HG03342 (cell line): ENCODE measurements at regions not wholly inside any gene's neighbourhood (a gene's known extent, or its start where the extent isn't known, plus 50 kb on each side); places are given as distances from the start of the nearest gene placed in this dataset.
A peak's percentile ranks its signal among the peaks of the same experiment; 100 is the strongest.

Experiments used
- ATAC-seq: cut with Tn5 transposase; IDR thresholded peaks from one replicate; pipeline ENCODE4 v1.9.1; 2021; ENCODE audit warnings: mild to moderate bottlenecking, moderate library complexity; ENCODE audit not compliant: unreplicated experiment

DNA sequence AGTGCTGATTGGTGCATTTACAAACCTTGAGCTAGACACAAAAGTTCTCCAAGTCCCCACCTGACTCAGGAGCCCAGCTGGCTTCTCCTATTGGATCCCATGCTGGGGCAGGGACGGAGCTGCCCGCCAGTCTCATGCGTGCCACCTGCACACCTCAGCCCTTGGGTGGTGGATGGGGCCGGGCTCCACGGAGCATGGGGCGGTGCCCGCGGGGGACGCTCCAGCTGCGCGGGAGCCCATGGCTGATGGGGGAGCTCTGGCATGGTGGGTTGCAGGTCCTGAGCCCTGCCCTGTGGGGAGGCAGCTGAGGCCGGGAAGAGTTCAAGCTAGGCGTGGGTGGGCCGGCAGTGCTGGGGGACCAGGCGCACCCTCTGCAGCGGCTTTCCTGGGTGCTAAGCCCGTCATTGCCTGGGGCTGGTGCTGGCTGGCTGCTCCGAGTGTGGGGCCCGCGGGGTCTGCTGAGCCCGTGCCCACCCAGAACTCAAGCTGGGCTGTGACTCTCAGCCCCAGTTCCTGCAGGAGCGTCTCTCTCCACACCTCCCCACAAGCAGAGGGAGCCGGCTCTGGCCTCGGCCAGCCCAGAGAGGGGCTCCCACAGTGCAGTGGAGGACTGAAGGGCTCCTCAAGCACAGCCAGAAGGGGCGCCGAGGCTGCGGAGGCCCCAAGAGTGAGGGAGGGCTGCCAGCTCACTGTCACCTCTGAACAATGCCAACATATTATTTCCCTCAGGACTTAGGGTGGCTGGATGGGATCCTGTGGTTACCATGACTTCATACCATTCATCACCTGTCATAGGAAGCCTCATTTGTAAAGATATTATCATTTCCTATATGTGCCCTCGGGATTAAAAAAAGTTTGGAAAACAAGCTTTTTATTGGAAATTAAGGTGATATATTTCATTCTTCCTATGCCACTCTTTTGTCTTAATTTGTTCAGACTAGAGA, 688.7 kb downstream of the ETS1 start:
- no peak for ATAC-seq

DNA sequence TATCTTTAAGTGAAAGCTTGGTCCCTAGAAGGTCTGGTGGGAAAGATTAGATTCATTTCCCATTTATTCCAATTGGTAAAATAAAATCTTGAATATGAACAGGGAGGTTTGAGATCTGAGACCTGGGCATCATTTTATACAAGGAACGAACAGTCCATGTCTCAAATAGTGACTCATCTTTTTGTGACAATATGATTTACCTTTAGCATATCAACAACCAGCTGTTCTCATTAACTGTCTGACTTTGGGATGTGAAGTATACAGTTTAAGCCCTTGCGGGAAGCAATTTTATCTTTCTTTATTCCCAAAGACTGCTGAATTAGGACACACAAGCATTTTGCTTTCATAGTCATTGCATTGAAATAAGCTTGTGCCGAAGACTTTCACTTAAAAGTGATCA, 691.6 kb downstream of the ETS1 start:
- ATAC-seq = no peak

- ATAC-seq = no peak
These were observed 693.0 kb downstream of the ETS1 start for GRCh38 chr11:127894316-127894715.

GRCh38 chr11:127890030-127890615, 697.2 kb downstream of the ETS1 start:
- no peak for ATAC-seq

DNA sequence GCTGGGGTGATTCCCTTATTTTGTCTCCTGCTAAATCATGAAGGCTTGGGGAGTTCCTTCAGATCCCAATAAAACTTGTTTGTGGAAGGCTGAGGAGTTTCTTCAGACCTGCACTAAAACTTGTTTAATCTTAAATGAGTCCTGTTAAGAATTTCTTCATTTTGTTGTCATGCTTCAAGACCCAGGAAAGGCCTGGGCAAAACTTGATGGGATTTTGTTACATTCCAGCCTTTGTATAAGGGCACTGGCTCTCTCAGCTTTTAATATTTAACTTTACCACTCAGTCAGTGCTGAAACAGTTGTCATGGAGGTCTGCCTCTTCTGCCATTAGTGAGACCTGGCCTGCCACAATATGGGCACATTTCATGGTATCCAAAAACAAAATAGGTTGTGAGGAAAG, 699.0 kb downstream of the ETS1 start:
- no peak for ATAC-seq

GRCh38 chr11:127875131-127875530, 712.2 kb downstream of the ETS1 start:
- no peak for ATAC-seq

GRCh38 chr11:127873478-127873877, 713.9 kb downstream of the ETS1 start:
- ATAC-seq = no peak

GRCh38 chr11:127866109-127866508, 721.2 kb downstream of the ETS1 start:
- ATAC-seq = no peak

- no peak for ATAC-seq
These were observed 722.5 kb downstream of the ETS1 start for GRCh38 chr11:127864861-127865260.

DNA sequence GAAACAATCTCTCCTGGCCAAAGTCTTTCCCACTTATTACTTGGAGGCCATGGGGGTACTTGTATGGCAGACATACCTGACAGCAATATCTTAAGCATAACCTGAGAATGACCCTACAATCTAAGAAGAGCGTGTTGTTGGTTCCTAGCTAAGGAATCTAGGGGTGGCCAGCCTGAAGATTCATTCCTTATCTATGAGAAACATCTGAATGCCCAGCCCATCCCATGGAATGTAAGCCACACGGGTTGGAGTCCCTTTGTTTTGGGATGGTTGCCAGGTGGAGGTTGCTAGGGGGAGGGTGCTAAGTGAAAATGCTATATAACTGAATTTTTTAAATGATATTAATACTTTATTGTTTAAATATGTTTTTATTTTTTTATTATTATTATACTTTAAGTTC, 725.0 kb downstream of the ETS1 start:
- no peak for ATAC-seq

- ATAC-seq = no peak
These were observed 727.4 kb downstream of the ETS1 start for GRCh38 chr11:127859941-127860354.

DNA sequence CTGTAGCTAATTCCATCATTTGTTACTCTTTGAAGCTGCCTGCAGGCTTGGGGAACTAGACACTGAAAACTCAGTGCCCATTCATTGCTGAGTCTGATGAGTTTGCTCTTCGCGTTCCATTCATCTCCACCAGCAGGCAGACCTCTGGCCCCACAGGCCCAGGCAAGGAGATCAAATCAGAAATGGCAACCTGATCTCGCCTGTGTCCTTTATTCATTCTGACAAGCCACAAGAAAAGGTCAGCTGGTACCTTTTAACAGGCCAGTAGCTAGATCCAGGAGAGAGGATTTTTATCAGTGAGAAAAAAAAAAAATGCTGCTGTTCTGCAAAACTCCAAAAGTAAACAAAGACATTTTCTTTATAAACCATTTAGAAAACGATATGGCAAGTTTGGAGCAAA, 742.5 kb downstream of the ETS1 start:
- no peak for ATAC-seq

- peak; percentile 90 for ATAC-seq
These were observed 743.6 kb downstream of the ETS1 start for GRCh38 chr11:127843483-127844396.

- no peak for ATAC-seq
These were observed 762.2 kb downstream of the ETS1 start for GRCh38 chr11:127825183-127825582.

GRCh38 chr11:127818625-127819024, 768.7 kb downstream of the ETS1 start:
- ATAC-seq = no peak

GRCh38 chr11:127816962-127817361, 770.4 kb downstream of the ETS1 start:
- ATAC-seq = no peak

DNA sequence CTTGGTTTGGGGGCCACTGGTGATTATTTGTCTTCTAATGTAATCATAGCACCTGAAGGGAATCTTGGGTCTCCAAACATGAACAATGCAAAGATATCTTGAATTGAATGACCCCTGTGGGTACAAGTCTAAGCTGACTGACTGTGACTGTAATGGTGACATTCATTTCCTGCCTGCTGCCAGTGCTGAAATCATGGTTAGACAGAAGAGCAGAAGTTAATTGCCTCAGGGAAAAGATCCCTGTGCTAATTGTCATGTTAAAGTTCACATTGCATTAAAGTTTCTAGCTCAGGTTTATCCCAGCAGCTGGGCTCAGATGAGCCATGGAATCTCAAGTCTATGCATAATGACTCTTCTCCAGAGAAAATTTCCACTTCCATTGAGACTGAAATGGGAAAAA, 772.0 kb downstream of the ETS1 start:
- no peak for ATAC-seq

DNA sequence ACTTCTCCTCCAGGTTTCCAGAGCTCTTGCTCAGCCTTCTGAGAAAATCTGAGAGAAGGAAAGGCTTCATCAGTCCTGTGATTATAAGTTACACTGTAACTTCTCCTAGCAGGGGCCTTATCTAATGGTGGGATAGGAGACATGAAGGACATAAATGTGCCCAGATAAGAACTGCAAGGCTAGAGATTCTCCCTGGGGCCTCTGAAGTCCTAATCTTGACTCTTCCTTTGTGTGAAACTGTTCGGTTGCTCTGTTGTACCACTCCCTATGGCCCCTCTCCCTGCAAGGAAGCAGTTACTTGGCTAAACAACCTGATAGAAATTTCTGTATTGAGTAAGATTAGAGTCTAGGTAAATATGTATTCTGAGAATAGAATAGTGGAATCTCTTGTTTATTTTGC, 780.9 kb downstream of the ETS1 start:
- no peak for ATAC-seq

DNA sequence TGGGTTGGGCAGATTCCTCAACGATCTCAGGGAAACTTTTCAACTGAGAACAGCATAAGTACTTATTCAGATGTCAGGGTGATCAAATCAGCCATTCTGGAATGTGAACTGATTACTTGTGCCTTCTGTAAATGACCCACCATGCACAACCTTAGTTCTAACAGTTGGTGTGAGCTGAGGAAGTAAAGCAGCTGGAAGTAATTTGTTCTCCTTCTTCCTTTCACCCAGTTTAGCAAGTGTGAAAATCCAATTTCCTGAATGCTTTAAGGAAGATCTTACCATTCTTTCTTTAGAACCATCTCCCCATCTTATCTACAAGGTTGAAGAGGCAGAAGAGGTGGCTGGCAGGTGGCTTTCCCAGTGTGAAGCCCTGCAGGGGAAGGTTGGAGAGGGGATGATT, 781.6 kb downstream of the ETS1 start:
- no peak for ATAC-seq

- ATAC-seq = no peak
These were observed 782.5 kb downstream of the ETS1 start for GRCh38 chr11:127804747-127805400.

DNA sequence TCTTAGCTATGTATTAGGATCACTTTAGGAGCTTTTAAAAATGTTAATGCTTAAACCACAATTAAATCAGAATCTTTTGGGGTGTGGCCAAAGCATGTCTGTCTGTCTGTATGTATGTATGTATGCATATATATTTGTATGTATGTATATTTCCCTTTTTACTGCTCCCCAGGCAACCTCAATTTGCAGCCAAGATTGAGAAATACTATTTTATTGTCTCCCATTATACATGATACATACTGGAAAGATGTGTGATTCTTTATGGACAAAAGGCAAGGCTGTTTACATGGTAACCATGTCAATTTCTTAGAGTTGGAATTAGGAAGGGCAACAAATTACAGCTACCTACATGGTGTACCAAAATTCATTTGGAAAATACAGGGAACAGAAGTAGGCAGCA, 783.6 kb downstream of the ETS1 start:
- no peak for ATAC-seq
